ENCODE measurements at regions not wholly inside any gene's neighbourhood (a gene's known extent, or its start where the extent isn't known, plus 50 kb on each side); places are given as distances from the start of the nearest gene placed in this dataset.

GRCh38 chr12:66947119-66947518, 268.2 kb upstream of the GRIP1 start:
- Histone ChIP-seq H3T11ph (ENCODE audit: low read length) (no peak overlapping the region), H2BK12ac (ENCODE audit: insufficient read length, low read depth, low read length) (no peak overlapping the region), H3K27me3 (ENCODE audit: insufficient read depth, low read length) (no peaks in the 10 kb centered on the region), H3K27ac (ENCODE audit: insufficient read length, low read depth, low read length) (no peak overlapping the region), H2BK15ac (ENCODE audit: low read depth, low read length) (no peak overlapping the region), H3K14ac (ENCODE audit: insufficient read depth, low read length) (no peak overlapping the region), H3K56ac (ENCODE audit: insufficient read length, low read depth, low read length) (no peak overlapping the region), H2BK5ac (ENCODE audit: insufficient read length, low read length) (no peak overlapping the region), H4K5ac (ENCODE audit: insufficient read length, low read depth, low read length) (no peak overlapping the region), H2BK120ac (ENCODE audit: low read depth, low read length, poor library complexity, severe bottlenecking) (no peak overlapping the region), H3K79me2 (ENCODE audit: insufficient read depth, low read length) (no peaks in the 10 kb centered on the region), H2AFZ (ENCODE audit: low read length) (no peak overlapping the region), H4K20me1 (ENCODE audit: control insufficient read depth, insufficient read depth, insufficient read length) (no peaks in the 10 kb centered on the region), H2AK5ac (ENCODE audit: insufficient read length, low read length) (no peak overlapping the region), H4K8ac (replicated peaks; ENCODE audit: insufficient read length, low read depth, low read length) (no peak overlapping the region), H3K18ac (ENCODE audit: insufficient read length, low read depth, low read length) (no peak overlapping the region), H3K23ac (ENCODE audit: insufficient read length, low read depth, low read length) (no peak overlapping the region), H3K9ac (ENCODE audit: extremely low read depth, insufficient read length, low read length) (no peak overlapping the region), H3K79me1 (ENCODE audit: insufficient read depth, low read depth, low read length, poor library complexity, severe bottlenecking) (no peaks in the 10 kb centered on the region), H3K9me3 (ENCODE audit: control insufficient read depth, low read depth, low read length) (no peaks in the 10 kb centered on the region), H2BK20ac (ENCODE audit: low read depth, low read length, poor library complexity, severe bottlenecking) (no peak overlapping the region), H3K4me1 (ENCODE audit: insufficient read depth, low read length) (no peaks in the 10 kb centered on the region; the same call in 1 of the 2 replicates), H3K23me2 (ENCODE audit: insufficient read length, low read depth, low read length, poor library complexity, severe bottlenecking) (no peaks in the 10 kb centered on the region), H3K4ac (ENCODE audit: low read depth, low read length) (no peak overlapping the region), H3K4me2 (ENCODE audit: insufficient read depth, insufficient read length, low read length) (no peak overlapping the region), H4K91ac (ENCODE audit: insufficient read length, low read depth, low read length) (no peak overlapping the region)
- Mint-ChIP-seq H3K27ac (no peak overlapping the region), H3K4me3 (no peak overlapping the region), H3K27me3 (ENCODE audit: low read depth) (no peaks in the 10 kb centered on the region), H3K4me1 (peaks cover 20 to 22% of the 10 kb centered on the region in 2 experiments), H3K9me3 (no peaks in the 10 kb centered on the region), H3K36me3 (ENCODE audit: insufficient read depth in 1 of 3, low read depth in 3 of 3) (no peaks in the 10 kb centered on the region)
- no CpG with 5 or more reads among the region's 4 CpGs for WGBS (ENCODE audit: extremely low coverage, insufficient read length, low lambda C conversion rate)
- TF ChIP-seq CTCF (conservative IDR thresholded peaks at IDR 0.05) = no peak
- DNase-seq = no peak
